ENCODE measurements at regions not wholly inside any gene's neighbourhood (a gene's known extent, or its start where the extent isn't known, plus 50 kb on each side); places are given as distances from the start of the nearest gene placed in this dataset.
A peak's percentile ranks its signal among the peaks of the same experiment; 100 is the strongest.

DNA sequence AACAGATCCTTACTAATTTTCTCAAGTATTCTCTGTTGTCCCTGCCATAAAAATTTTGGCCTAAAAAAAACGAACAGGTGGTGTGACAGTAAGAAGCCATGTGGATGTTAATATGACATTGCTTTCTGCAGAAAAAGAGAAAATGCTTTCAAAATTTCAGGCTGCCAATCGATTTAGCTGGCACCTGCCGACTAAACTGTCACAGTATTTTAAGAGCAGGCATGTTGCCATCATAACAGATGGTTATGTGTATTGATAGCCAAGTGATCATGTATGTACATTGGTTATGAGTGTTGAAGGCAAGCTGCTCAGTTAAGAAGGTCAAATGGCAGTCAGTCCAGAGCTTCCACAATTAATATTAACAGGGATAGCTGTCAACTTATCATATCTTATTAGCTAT is 1017.0 kb downstream of the MRPL39 start:
- TF ChIP-seq, protein P1, sequence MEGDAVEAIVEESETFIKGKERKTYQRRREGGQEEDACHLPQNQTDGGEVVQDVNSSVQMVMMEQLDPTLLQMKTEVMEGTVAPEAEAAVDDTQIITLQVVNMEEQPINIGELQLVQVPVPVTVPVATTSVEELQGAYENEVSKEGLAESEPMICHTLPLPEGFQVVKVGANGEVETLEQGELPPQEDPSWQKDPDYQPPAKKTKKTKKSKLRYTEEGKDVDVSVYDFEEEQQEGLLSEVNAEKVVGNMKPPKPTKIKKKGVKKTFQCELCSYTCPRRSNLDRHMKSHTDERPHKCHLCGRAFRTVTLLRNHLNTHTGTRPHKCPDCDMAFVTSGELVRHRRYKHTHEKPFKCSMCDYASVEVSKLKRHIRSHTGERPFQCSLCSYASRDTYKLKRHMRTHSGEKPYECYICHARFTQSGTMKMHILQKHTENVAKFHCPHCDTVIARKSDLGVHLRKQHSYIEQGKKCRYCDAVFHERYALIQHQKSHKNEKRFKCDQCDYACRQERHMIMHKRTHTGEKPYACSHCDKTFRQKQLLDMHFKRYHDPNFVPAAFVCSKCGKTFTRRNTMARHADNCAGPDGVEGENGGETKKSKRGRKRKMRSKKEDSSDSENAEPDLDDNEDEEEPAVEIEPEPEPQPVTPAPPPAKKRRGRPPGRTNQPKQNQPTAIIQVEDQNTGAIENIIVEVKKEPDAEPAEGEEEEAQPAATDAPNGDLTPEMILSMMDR (IDR thresholded peaks at IDR 0.05; ENCODE audit: poor library complexity, severe bottlenecking): no peak
- TF ChIP-seq EP300 (conservative IDR thresholded peaks at IDR 0.05; ENCODE audit: poor library complexity, severe bottlenecking): peak; percentile 99
- peak; percentile 96 for TF ChIP-seq POLR2AphosphoS5 (IDR thresholded peaks at IDR 0.05)
- TF ChIP-seq RAD21 (conservative IDR thresholded peaks at IDR 0.05): no peak

Data from neural cell (in vitro differentiated cells).